K562 (cell line): ENCODE measurements at regions not wholly inside any gene's neighbourhood (a gene's known extent, or its start where the extent isn't known, plus 50 kb on each side); places are given as distances from the start of the nearest gene placed in this dataset.

Source experiments
- ATAC-seq: fragments of 200-7000 bp; cut with Tn5 transposase; 3 replicates; pipeline ENCODE4 v1.9.1; 2020; ENCODE audit warnings: moderate library complexity
- BruUV-seq: library from RNA; stranded (reverse); fragments of 400-500 nt; replicated peaks from 2 replicates; lab custom pipeline; 2021; lab: Mats Ljungman, UMichigan
- CTCF ChIA-PET: fragments of 300-600 bp; formaldehyde crosslinking; extraction: SDS; loops from one replicate; lab custom pipeline; 2021; ENCODE audit warnings: low intra/inter-chr PET ratio; lab: Yijun Ruan, JAX
- POLR2A ChIA-PET: fragments of 300-600, 350-650 bp; sonication (Branson Sonifier 250); formaldehyde crosslinking; extraction: SDS; loops from one replicate; lab custom pipeline; 2021; ENCODE audit warnings: antibody characterized with exemption, inconsistent platforms; lab: Yijun Ruan, JAX
- DNase-seq, 4 experiments: peaks; one replicate each; pipeline versions ENCODE4 v3.0.0 to v3.0.0-alpha.2; 2011 to 2018; ENCODE audit warnings: low spot score in 3 of 4, mixed read lengths in 3 of 4; ENCODE audit errors: extremely low read depth in 1 of 4
- FAIRE-seq: peaks from 2 replicates; lab custom pipeline; 2011; peaks lifted over from hg19 to GRCh38; lab: Jason Lieb, UNC
- H2AFZ ChIP-seq: 2 replicates; pipeline ENCODE4 v1.6.0; 2011; ENCODE audit warnings: low read depth, low read length, control low read depth, inconsistent platforms
- H3K27ac ChIP-seq: fragments of 200-600 bp; 3 replicates; pipeline ENCODE4 v1.8.0; 2011; ENCODE audit warnings: low read depth, mild to moderate bottlenecking, control low read depth, inconsistent platforms, low read length, moderate library complexity, mixed read lengths; ENCODE audit errors: extremely low read depth
- H3K27me3 ChIP-seq, 2 experiments: fragments of 300-600 bp in 1 of 2; 2 replicates in 1 of 2; 3 replicates in 1 of 2; pipeline versions ENCODE4 v1.6.0 to v1.8.0; 2011; ENCODE audit warnings: inconsistent platforms in 2 of 2, low read length in 2 of 2, mild to moderate bottlenecking in 1 of 2, mixed read lengths in 1 of 2, moderate library complexity in 1 of 2; ENCODE audit not compliant: control insufficient read depth in 2 of 2, insufficient read depth in 2 of 2
- H3K36me3 ChIP-seq: fragments of 300-600 bp; 3 replicates; pipeline ENCODE4 v1.8.0; 2011; ENCODE audit warnings: mild to moderate bottlenecking, low read length, inconsistent platforms; ENCODE audit not compliant: control insufficient read depth, insufficient read depth
- H3K4me1 ChIP-seq, 2 experiments: fragments of 200-600 bp in 1 of 2; replicated peaks in 1 of 2; 2 replicates in 1 of 2; 3 replicates in 1 of 2; pipeline versions ENCODE4 v1.5.1 to v1.8.0; 2011; ENCODE audit warnings: inconsistent platforms in 2 of 2, low read length in 2 of 2, mild to moderate bottlenecking in 1 of 2, mixed read lengths in 1 of 2, moderate library complexity in 1 of 2; ENCODE audit not compliant: control insufficient read depth in 2 of 2, insufficient read depth in 2 of 2
- H3K4me2 ChIP-seq: 2 replicates; pipeline ENCODE4 v1.6.1; 2011; ENCODE audit warnings: low read length, control low read depth, inconsistent platforms, mixed read lengths; ENCODE audit not compliant: insufficient read depth
- H3K4me3 ChIP-seq: fragments of 200-600 bp; sonication (generic), shearing (Covaris generic); 2 replicates; pipeline ENCODE4 v1.5.1; 2016; ENCODE audit warnings: control low read depth, inconsistent platforms
- H3K79me2 ChIP-seq: fragments of 200-600 bp; 3 replicates; pipeline ENCODE4 v1.8.0; 2011; ENCODE audit warnings: low read length, inconsistent platforms; ENCODE audit not compliant: control insufficient read depth, insufficient read depth
- H3K9ac ChIP-seq, 2 experiments: 2 replicates each; pipeline versions ENCODE4 v1.6.0 to v1.6.1; 2011; ENCODE audit warnings: low read depth in 2 of 2, low read length in 2 of 2, control low read depth in 1 of 2, inconsistent platforms in 1 of 2, mild to moderate bottlenecking in 1 of 2, mixed read lengths in 1 of 2; ENCODE audit not compliant: insufficient read depth in 1 of 2
- H3K9me1 ChIP-seq: one replicate; pipeline ENCODE4 v1.6.0; 2011; ENCODE audit warnings: inconsistent platforms, mild to moderate bottlenecking, low read length, moderate library complexity; ENCODE audit not compliant: control insufficient read depth, insufficient read depth
- H3K9me3 ChIP-seq: replicated peaks from 2 replicates; pipeline ENCODE4 v1.5.1; 2011; ENCODE audit warnings: low read depth, low read length, inconsistent platforms; ENCODE audit not compliant: control insufficient read depth, insufficient read depth
- H4K20me1 ChIP-seq: replicated peaks from 2 replicates; pipeline ENCODE4 v1.6.1; 2011; ENCODE audit warnings: low read length, inconsistent platforms, mixed read lengths; ENCODE audit not compliant: control insufficient read depth, insufficient read depth
- MIER1 ChIP-seq: fragments of 450-650 bp; IDR thresholded peaks from 2 replicates; pipeline ENCODE4 v1.6.1; 2016; ENCODE audit warnings: antibody characterized with exemption, mild to moderate bottlenecking, low read depth
- NELFE ChIP-seq: IDR thresholded peaks from 2 replicates; pipeline ENCODE4 v1.6.1; 2011; ENCODE audit warnings: mild to moderate bottlenecking; ENCODE audit not compliant: insufficient read depth, insufficient read length
- NFXL1 ChIP-seq: fragments of 450-650 bp; formaldehyde crosslinking; IDR thresholded peaks from 2 replicates; pipeline ENCODE4 v1.4.0; 2021; ENCODE audit warnings: mild to moderate bottlenecking
- RBM15 ChIP-seq: fragments of 200-400 bp; formaldehyde crosslinking; IDR thresholded peaks from 2 replicates; pipeline ENCODE4 v1.6.1; 2018; ENCODE audit warnings: mild to moderate bottlenecking, low read length, moderate library complexity; ENCODE audit not compliant: insufficient read depth
- RBM39 ChIP-seq: fragments of 200-400 bp; formaldehyde crosslinking; optimal IDR thresholded peaks from 2 replicates; pipeline ENCODE3; 2018; ENCODE audit warnings: low read depth, low read length
- SLC30A9 ChIP-seq: fragments of 250-450 bp; sonication (Bioruptor Pico); IDR thresholded peaks from 2 replicates; pipeline ENCODE4 v1.8.0; 2022; ENCODE audit warnings: mild to moderate bottlenecking, moderate library complexity
- ZBED1 ChIP-seq: IDR thresholded peaks from 2 replicates; pipeline ENCODE4 v1.6.1; 2014
- ZC3H11A ChIP-seq: IDR thresholded peaks from 2 replicates; pipeline ENCODE4 v1.6.1; 2012; ENCODE audit warnings: low read depth, low read length, improper control_type of control experiment
- ZNF274 ChIP-seq: IDR thresholded peaks from 2 replicates; pipeline ENCODE4 v1.6.1; 2011; ENCODE audit warnings: low read depth, mild to moderate bottlenecking, low read length, moderate library complexity, borderline replicate concordance
- ZNF3 ChIP-seq: fragments of 250-450 bp; sonication (Bioruptor Pico); IDR thresholded peaks from 2 replicates; pipeline ENCODE4 v1.5.0; 2021; ENCODE audit warnings: mild to moderate bottlenecking, moderate library complexity
- ZNF551 ChIP-seq: fragments of 250-450 bp; sonication (Bioruptor Pico); IDR thresholded peaks from 2 replicates; pipeline ENCODE4 v1.5.0; 2021; ENCODE audit warnings: mild to moderate bottlenecking, moderate library complexity
- WGBS: fragments of 100-300 bp; shearing (Covaris generic); methylation state at CpG from one replicate; pipeline ENCODE4 v1.1.6; 2016; ENCODE audit warnings: low coverage, mixed read lengths; ENCODE audit not compliant: insufficient coverage; ENCODE audit errors: missing lambda C conversion rate; 5-methylcytosine and 5-hydroxymethylcytosine counted together
- in situ Hi-C: fragments of 300-500 bp; cut with MboI; formaldehyde crosslinking; loops from 4 replicates; pipeline ENCODE4 v1.15.0; 2018; ENCODE audit warnings: inconsistent platforms, mixed read lengths
- intact Hi-C: fragments of 100-400 bp; cut with micrococcal nuclease; formaldehyde crosslinking; loops from 2 replicates; pipeline ENCODE4 v1.14.2; 2022
- TF ChIP-seq, protein P1 (sequence below), 2 experiments: fragments of 450-650 bp; conservative IDR thresholded peaks; 2 replicates each; pipeline ENCODE4 v1.6.1; 2017; ENCODE audit warnings: mild to moderate bottlenecking in 2 of 2, moderate library complexity in 2 of 2
- TF ChIP-seq, protein P2 (sequence below): fragments of 250-450 bp; sonication (Bioruptor Pico); IDR thresholded peaks from 2 replicates; pipeline ENCODE4 v1.8.0; 2021; ENCODE audit warnings: moderate library complexity, mild to moderate bottlenecking, inconsistent platforms

DNA sequence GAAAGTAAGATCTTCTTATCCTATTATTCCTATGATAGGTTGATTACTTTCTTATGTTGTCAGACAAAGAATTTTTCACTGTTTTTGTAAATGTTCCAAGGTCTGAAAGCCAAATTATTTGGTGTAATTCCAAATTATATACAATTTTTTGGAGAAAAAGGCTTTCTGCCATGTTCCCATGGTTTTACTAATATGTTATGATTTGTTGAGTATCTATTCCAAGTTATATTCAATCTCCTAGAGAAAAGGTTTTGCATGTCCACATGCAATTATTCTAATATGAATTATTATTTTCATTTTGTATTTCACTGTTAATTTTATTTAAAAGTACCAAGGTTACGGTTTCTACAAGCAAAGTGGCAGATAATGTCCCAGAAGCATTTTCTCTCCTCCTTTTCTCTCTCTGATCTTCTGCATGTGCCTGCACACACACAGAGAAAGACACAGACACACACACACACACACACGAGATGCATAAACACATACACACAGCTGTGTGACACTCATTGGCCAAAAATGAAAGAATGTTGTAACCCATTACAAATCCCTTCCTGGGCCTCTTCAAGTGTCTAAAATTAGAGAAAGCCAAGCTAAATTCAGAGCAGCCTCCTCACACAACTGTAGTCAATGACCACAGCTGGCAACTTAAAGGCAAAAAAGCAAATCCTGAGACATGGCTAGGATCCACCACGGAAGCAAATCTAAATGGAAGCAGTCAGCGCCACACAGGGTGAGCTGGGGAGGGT lies 621.0 kb downstream of the EFNB2 start:
- Histone ChIP-seq H4K20me1 (no peaks in the 10 kb centered on the region), H3K9me1 (no peaks in the 10 kb centered on the region), H3K79me2 (no peaks in the 10 kb centered on the region), H3K9me3 (no peaks in the 10 kb centered on the region), H2AFZ (no peak overlapping the region), H3K36me3 (no peaks in the 10 kb centered on the region), H3K4me2 (no peak overlapping the region), H3K27me3 (no peaks in the 10 kb centered on the region), H3K27ac (no peak overlapping the region), H3K4me1 (no peaks in the 10 kb centered on the region), H3K9ac (no peak overlapping the region), H3K4me3 (no peak overlapping the region)
- ChIA-PET POLR2A (no interaction called here), CTCF (no interaction called here)
- ATAC-seq (no peak), FAIRE-seq (no peak), DNase-seq (no peak)
- TF ChIP-seq, protein P1, sequence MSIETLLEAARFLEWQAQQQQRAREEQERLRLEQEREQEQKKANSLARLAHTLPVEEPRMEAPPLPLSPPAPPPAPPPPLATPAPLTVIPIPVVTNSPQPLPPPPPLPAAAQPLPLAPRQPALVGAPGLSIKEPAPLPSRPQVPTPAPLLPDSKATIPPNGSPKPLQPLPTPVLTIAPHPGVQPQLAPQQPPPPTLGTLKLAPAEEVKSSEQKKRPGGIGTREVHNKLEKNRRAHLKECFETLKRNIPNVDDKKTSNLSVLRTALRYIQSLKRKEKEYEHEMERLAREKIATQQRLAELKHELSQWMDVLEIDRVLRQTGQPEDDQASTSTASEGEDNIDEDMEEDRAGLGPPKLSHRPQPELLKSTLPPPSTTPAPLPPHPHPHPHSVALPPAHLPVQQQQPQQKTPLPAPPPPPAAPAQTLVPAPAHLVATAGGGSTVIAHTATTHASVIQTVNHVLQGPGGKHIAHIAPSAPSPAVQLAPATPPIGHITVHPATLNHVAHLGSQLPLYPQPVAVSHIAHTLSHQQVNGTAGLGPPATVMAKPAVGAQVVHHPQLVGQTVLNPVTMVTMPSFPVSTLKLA (conservative IDR thresholded peaks at IDR 0.05), result no peak
- no peak for TF ChIP-seq ZNF274
- TF ChIP-seq ZNF551 (CRISPR knock-in tag), result no peak
- TF ChIP-seq MIER1, result no peak
- no peak for TF ChIP-seq SLC30A9 (CRISPR knock-in tag)
- TF ChIP-seq ZBED1, result no peak
- TF ChIP-seq ZC3H11A, result no peak
- TF ChIP-seq RBM15, result no peak
- no peak for TF ChIP-seq ZNF3
- no peak for TF ChIP-seq NFXL1 (CRISPR knock-in tag)
- no peak for TF ChIP-seq RBM39
- TF ChIP-seq NELFE, result no peak
- TF ChIP-seq, protein P2, sequence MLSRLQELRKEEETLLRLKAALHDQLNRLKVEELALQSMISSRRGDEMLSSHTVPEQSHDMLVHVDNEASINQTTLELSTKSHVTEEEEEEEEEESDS, result no peak
- WGBS, result 0% methylated on average over 4 of the region's 4 CpGs
- in situ Hi-C loops, result no loop called here
- intact Hi-C loops, result no loop called here
- no TSS peak for BruUV-seq
